ENCODE measurements at regions not wholly inside any gene's neighbourhood (a gene's known extent, or its start where the extent isn't known, plus 50 kb on each side); places are given as distances from the start of the nearest gene placed in this dataset.

- no peak for TF ChIP-seq POLR2A (IDR thresholded peaks at IDR 0.05; ENCODE audit: low read length)
- no peak for TF ChIP-seq GATA1 (IDR thresholded peaks at IDR 0.05; ENCODE audit: low read depth, low read length)
These were observed 179.6 kb upstream of the TENM3 start for GRCh38 chr4:182063651-182064050.

Data from erythroblast (primary cell).